GM23338 (cell line): ENCODE measurements at regions not wholly inside any gene's neighbourhood (a gene's known extent, or its start where the extent isn't known, plus 50 kb on each side); places are given as distances from the start of the nearest gene placed in this dataset.

Experiments used
- CTCF ChIP-seq, 2 experiments: fragments of 200-600 bp in 1 of 2; sonication (generic) in 1 of 2; conservative IDR thresholded peaks; 2 replicates each; pipeline versions ENCODE4 v1.5.1 to v1.6.1; 2016 to 2017; ENCODE audit warnings: antibody characterized with exemption in 2 of 2, low read depth in 2 of 2, mild to moderate bottlenecking in 2 of 2, moderate library complexity in 1 of 2
- EZH2 ChIP-seq: fragments of 200-600 bp; sonication (generic); IDR thresholded peaks from one replicate; pipeline ENCODE4 v1.8.0; 2017; ENCODE audit warnings: antibody characterized with exemption, mild to moderate bottlenecking, low read depth; ENCODE audit not compliant: unreplicated experiment
- EZH2phosphoT487 ChIP-seq: fragments of 200-600 bp; sonication (generic); IDR thresholded peaks from one replicate; pipeline ENCODE4 v1.8.1; 2018; ENCODE audit warnings: antibody characterized with exemption; ENCODE audit not compliant: unreplicated experiment
- JUNB ChIP-seq: IDR thresholded peaks from one replicate; pipeline ENCODE4 v1.6.1; 2016; ENCODE audit warnings: antibody characterized with exemption; ENCODE audit not compliant: unreplicated experiment
- NANOG ChIP-seq: IDR thresholded peaks from 2 replicates; pipeline ENCODE4 v1.6.1; 2016; ENCODE audit warnings: antibody characterized with exemption, borderline replicate concordance
- POLR2AphosphoS5 ChIP-seq: IDR thresholded peaks from 2 replicates; pipeline ENCODE4 v1.6.1; 2016; ENCODE audit warnings: antibody characterized with exemption, low read depth
- TF ChIP-seq, protein P1 (sequence below): IDR thresholded peaks from one replicate; pipeline ENCODE4 v1.6.1; 2018; ENCODE audit warnings: antibody characterized with exemption; ENCODE audit not compliant: unreplicated experiment

DNA sequence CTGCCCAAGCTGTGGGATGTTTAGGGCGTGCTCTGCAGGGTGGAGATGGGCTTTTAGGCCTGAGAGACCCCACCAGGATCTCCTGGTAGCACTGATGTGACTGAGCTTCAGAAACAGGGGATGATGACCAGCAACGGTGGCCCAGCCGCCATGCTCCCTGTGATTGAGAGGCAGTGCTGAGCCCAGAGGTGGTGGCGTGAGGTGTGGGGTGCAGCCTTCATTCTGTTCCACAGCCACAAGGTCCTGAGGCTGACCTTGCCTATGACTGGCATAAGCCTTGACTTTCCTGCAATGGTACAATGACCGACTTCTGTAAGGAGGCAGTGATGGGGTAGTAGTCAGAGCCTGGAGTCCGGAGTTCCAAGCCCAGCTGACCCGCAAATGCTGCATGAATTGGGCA lies 263.3 kb downstream of the TSN start:
- no peak for TF ChIP-seq CTCF (conservative IDR thresholded peaks at IDR 0.05; ENCODE audit: low read depth in 2 of 2)
- no peak for TF ChIP-seq EZH2
- TF ChIP-seq, protein P1, sequence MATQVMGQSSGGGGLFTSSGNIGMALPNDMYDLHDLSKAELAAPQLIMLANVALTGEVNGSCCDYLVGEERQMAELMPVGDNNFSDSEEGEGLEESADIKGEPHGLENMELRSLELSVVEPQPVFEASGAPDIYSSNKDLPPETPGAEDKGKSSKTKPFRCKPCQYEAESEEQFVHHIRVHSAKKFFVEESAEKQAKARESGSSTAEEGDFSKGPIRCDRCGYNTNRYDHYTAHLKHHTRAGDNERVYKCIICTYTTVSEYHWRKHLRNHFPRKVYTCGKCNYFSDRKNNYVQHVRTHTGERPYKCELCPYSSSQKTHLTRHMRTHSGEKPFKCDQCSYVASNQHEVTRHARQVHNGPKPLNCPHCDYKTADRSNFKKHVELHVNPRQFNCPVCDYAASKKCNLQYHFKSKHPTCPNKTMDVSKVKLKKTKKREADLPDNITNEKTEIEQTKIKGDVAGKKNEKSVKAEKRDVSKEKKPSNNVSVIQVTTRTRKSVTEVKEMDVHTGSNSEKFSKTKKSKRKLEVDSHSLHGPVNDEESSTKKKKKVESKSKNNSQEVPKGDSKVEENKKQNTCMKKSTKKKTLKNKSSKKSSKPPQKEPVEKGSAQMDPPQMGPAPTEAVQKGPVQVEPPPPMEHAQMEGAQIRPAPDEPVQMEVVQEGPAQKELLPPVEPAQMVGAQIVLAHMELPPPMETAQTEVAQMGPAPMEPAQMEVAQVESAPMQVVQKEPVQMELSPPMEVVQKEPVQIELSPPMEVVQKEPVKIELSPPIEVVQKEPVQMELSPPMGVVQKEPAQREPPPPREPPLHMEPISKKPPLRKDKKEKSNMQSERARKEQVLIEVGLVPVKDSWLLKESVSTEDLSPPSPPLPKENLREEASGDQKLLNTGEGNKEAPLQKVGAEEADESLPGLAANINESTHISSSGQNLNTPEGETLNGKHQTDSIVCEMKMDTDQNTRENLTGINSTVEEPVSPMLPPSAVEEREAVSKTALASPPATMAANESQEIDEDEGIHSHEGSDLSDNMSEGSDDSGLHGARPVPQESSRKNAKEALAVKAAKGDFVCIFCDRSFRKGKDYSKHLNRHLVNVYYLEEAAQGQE, result no peak
- TF ChIP-seq EZH2phosphoT487, result no peak
- no peak for TF ChIP-seq POLR2AphosphoS5
- TF ChIP-seq NANOG, result no peak
- TF ChIP-seq JUNB, result no peak
